Testis (tissue), 2 donors: ENCODE measurements at regions not wholly inside any gene's neighbourhood (a gene's known extent, or its start where the extent isn't known, plus 50 kb on each side); places are given as distances from the start of the nearest gene placed in this dataset.

Experiments used
- DNase-seq: peaks from one replicate; pipeline ENCODE4 v3.0.0-alpha.2; 2019
- H3K27ac ChIP-seq, 2 donors: fragments of 200-600 bp; sonication (generic); one replicate each; pipeline ENCODE4 v1.5.1; 2019
- H3K27me3 ChIP-seq: fragments of 200-600 bp; sonication (generic); one replicate; pipeline ENCODE4 v1.5.1; 2019
- H3K36me3 ChIP-seq: fragments of 200-600 bp; sonication (generic); one replicate; pipeline ENCODE4 v1.5.1; 2017; ENCODE audit warnings: low read depth; ENCODE audit errors: missing control alignments
- H3K4me1 ChIP-seq: fragments of 200-600 bp; sonication (generic); one replicate; pipeline ENCODE4 v1.5.1; 2019
- H3K4me3 ChIP-seq, 2 donors: fragments of 200-600 bp; sonication (generic); one replicate each; pipeline ENCODE4 v1.5.1; 2017 to 2019
- H3K9me3 ChIP-seq: fragments of 200-600 bp; sonication (generic); one replicate; pipeline ENCODE4 v1.5.1; 2017
- POLR2A ChIP-seq: fragments of 450-650 bp; IDR thresholded peaks from one replicate; pipeline ENCODE4 v1.6.1; 2017; ENCODE audit warnings: antibody characterized with exemption, mild to moderate bottlenecking, moderate library complexity
- WGBS, 2 donors: methylation state at CpG; one replicate each; pipeline ENCODE4 v1.1.5; 2018; 5-methylcytosine and 5-hydroxymethylcytosine counted together
- intact Hi-C: fragments of 100-400 bp; cut with DNase I; formaldehyde crosslinking; loops from one replicate; pipeline ENCODE4 v1.15.1; 2023; ENCODE audit warnings: low total_unique reads
- TF ChIP-seq, protein P1 (sequence below), 3 experiments: fragments of 450-650 bp in 2 of 3; fragments of 200-600 bp in 1 of 3; sonication (generic) in 1 of 3; IDR thresholded peaks; one replicate each; pipeline ENCODE4 v1.5.1; 2016 to 2019; ENCODE audit warnings: antibody characterized with exemption in 3 of 3, mild to moderate bottlenecking in 2 of 3, moderate library complexity in 1 of 3

DNA sequence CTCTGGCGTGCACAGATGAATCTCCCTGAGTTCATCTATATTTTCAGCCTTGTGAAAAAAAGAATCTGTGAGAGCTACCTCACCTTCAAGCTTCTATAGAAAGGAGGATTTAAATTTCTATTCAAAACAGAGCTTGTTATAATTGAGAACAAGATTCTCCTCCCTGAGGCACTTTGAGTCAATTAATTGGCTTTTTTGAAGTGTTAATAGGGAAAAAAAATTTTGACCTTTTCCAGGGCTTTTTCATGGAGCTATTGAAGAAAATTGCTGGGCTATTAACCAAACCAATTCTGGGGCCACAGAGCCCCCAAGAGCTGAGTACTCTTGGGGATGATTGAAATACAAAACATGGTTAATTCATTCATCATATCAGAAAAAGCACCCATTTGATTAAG lies 225.1 kb downstream of the CMPK2 start:
- Histone ChIP-seq H3K27me3 (no peaks in the 10 kb centered on the region), H3K27ac (no peak overlapping the region), H3K36me3 (no peaks in the 10 kb centered on the region), H3K4me3 (no peak overlapping the region), H3K9me3 (no peaks in the 10 kb centered on the region), H3K4me1 (no peaks in the 10 kb centered on the region)
- DNase-seq = no peak
- intact Hi-C loops = no loop called here
- 78 to 84% methylated on average over 1 of the region's 1 CpG for WGBS, 2 donors
- TF ChIP-seq, protein P1, sequence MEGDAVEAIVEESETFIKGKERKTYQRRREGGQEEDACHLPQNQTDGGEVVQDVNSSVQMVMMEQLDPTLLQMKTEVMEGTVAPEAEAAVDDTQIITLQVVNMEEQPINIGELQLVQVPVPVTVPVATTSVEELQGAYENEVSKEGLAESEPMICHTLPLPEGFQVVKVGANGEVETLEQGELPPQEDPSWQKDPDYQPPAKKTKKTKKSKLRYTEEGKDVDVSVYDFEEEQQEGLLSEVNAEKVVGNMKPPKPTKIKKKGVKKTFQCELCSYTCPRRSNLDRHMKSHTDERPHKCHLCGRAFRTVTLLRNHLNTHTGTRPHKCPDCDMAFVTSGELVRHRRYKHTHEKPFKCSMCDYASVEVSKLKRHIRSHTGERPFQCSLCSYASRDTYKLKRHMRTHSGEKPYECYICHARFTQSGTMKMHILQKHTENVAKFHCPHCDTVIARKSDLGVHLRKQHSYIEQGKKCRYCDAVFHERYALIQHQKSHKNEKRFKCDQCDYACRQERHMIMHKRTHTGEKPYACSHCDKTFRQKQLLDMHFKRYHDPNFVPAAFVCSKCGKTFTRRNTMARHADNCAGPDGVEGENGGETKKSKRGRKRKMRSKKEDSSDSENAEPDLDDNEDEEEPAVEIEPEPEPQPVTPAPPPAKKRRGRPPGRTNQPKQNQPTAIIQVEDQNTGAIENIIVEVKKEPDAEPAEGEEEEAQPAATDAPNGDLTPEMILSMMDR (IDR thresholded peaks at IDR 0.05) = no peak
- no peak for TF ChIP-seq POLR2A

DNA sequence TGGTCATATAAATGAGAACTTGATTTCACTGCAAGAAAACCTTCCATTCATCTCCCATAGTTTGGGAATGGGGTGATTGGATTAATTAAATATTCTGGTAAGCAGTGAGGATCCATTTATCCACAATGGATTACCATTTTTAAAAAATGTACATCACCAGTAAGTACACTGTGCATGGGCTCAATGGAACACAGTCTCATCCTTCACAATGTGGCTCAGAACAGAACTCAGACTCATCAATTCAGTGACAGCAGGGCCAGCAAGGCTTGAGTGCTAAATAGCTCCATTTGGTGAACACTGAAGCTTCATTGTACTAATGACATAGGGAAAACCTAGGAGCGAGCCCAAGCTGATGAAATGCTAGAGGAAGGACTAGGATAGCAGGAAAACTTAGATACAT lies 223.8 kb downstream of the CMPK2 start:
- Histone ChIP-seq H3K27ac (no peak overlapping the region), H3K36me3 (no peaks in the 10 kb centered on the region), H3K4me1 (no peaks in the 10 kb centered on the region), H3K27me3 (no peaks in the 10 kb centered on the region), H3K4me3 (no peak overlapping the region), H3K9me3 (no peaks in the 10 kb centered on the region)
- TF ChIP-seq, protein P1 (IDR thresholded peaks at IDR 0.05) = no peak
- no peak for TF ChIP-seq POLR2A
- WGBS, 2 donors = 54 to 77% methylated on average over 1 of the region's 1 CpG
- intact Hi-C loops = no loop called here
- DNase-seq = no peak

DNA sequence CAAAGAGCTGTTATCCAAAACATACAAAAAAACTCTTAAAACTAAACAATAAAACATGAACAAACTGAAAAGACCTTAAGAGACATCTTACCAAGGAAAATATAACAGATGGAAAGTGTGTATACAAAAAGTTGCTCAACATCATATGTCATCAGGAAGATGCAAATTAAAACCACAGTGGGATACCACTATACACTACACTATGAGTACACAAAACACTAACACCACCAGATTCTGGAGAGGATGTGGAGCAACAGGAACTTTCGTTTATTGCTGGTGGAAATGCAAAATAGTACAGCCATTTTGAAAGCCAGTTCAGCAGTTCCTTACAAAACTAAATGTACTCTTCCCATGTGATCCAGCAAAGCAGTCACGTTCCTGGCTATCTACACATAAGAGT lies 221.4 kb downstream of the CMPK2 start:
- H3K4me1 ChIP-seq = no peaks in the 10 kb centered on the region
- WGBS, 2 donors = 58 to 69% methylated on average over 2 of the region's 2 CpGs
- H3K27me3 ChIP-seq = no peaks in the 10 kb centered on the region
- no peaks in the 10 kb centered on the region for H3K9me3 ChIP-seq
- TF ChIP-seq, protein P1 (IDR thresholded peaks at IDR 0.05) = no peak
- no peak for TF ChIP-seq POLR2A
- intact Hi-C loops = no loop called here
- DNase-seq = no peak
- no peak overlapping the region for H3K4me3 ChIP-seq
- no peak overlapping the region for H3K27ac ChIP-seq
- no peaks in the 10 kb centered on the region for H3K36me3 ChIP-seq

DNA sequence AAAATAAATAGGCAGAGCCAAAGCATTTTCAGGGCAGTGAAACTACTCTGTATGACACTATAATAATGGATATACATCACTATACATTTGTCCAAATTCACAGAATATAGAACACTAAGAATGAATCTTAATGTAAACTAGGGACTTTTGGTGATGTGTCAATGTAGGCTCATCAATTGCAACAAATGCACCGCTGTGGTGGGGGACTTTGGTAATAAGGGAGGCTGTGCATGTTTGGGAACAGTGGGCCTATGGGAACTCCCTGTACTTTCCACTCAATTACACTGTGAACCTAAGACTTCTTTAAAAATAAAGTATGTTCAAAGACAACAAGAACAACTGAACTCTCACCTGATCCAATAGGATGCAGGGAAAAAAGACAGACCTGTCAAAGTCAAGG lies 220.7 kb downstream of the CMPK2 start:
- Histone ChIP-seq H3K4me3 (no peak overlapping the region), H3K4me1 (no peaks in the 10 kb centered on the region), H3K27ac (no peak overlapping the region), H3K36me3 (no peaks in the 10 kb centered on the region), H3K27me3 (no peaks in the 10 kb centered on the region), H3K9me3 (no peaks in the 10 kb centered on the region)
- intact Hi-C loops = no loop called here
- 87 to 100% methylated on average over 1 of the region's 1 CpG for WGBS, 2 donors
- DNase-seq = no peak
- TF ChIP-seq, protein P1 (IDR thresholded peaks at IDR 0.05) = no peak
- no peak for TF ChIP-seq POLR2A

DNA sequence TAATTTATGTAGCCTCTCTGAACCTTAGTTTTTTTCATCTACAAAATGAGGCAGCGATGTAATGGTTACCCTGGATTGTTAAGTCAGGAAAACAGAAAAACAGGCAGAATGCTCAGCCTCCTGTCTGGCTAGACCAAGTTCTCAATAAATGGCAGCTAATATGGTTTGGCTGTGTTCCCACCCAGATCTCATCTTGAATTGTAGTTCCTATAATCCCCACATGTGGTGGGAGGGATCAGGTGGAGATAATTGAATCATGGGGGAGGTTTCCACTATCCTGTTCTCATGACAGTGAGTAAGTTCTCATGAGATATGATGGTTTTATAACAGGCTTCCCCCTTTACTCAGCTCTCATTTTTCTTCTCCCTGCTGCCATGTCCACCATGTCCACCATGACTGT lies 220.0 kb downstream of the CMPK2 start:
- TF ChIP-seq, protein P1 (IDR thresholded peaks at IDR 0.05) = no peak
- TF ChIP-seq POLR2A = no peak
- WGBS, 2 donors = 96 to 100% methylated on average over 1 of the region's 1 CpG
- Histone ChIP-seq H3K4me1 (no peaks in the 10 kb centered on the region), H3K27ac (no peak overlapping the region), H3K27me3 (no peaks in the 10 kb centered on the region), H3K4me3 (no peak overlapping the region), H3K9me3 (no peaks in the 10 kb centered on the region), H3K36me3 (no peaks in the 10 kb centered on the region)
- intact Hi-C loops = no loop called here
- no peak for DNase-seq
